HCT116 (cell line): ENCODE measurements at regions not wholly inside any gene's neighbourhood (a gene's known extent, or its start where the extent isn't known, plus 50 kb on each side); places are given as distances from the start of the nearest gene placed in this dataset.

Experiments used
- ATAC-seq: fragments of 200-7000 bp; cut with Tn5 transposase; 2 replicates; pipeline ENCODE4 v1.9.1; 2020; ENCODE audit warnings: mild to moderate bottlenecking, moderate library complexity
- BruUV-seq: library from RNA; stranded (reverse); fragments of 400-500 nt; replicated peaks from 2 replicates; lab custom pipeline; 2021; lab: Mats Ljungman, UMichigan
- CTCF ChIA-PET: fragments of 300-600 bp; sonication (Branson Sonifier 250); formaldehyde crosslinking; loops from one replicate; lab custom pipeline; 2021; ENCODE audit warnings: antibody characterized with exemption; lab: Charles Lee
- POLR2A ChIA-PET: fragments of 300-600, 350-600 bp; sonication (Branson Sonifier 250); formaldehyde crosslinking; loops from one replicate; lab custom pipeline; 2021; ENCODE audit warnings: antibody characterized with exemption; lab: Charles Lee
- RAD21 ChIA-PET, 2 experiments: fragments of 300-600 bp; sonication (Branson Sonifier 250); formaldehyde crosslinking; loops; one replicate each; lab custom pipeline; 2023; ENCODE audit warnings: low total read pairs in 2 of 2; ENCODE audit not compliant: uncharacterized antibody in 2 of 2, unreplicated experiment in 2 of 2, low non-redundant PET in 1 of 2; lab: Charles Lee
- DNase-seq: peaks from one replicate; pipeline ENCODE4 v3.0.0-alpha.2; 2010; ENCODE audit warnings: low read depth, low spot score
- H2AFZ ChIP-seq: fragments of 200-600 bp; shearing (Covaris generic), sonication (generic); 2 replicates; pipeline ENCODE4 v1.6.1; 2017; ENCODE audit warnings: low read depth, mixed run types, mixed read lengths, antibody characterized with exemption, low read length; ENCODE audit not compliant: poor library complexity, severe bottlenecking
- H3K27ac ChIP-seq: 2 replicates; pipeline ENCODE4 v1.5.1; 2012; ENCODE audit warnings: low read depth, low read length
- H3K27me3 ChIP-seq: fragments of 200-600 bp; sonication (generic); 2 replicates; pipeline ENCODE4 v1.6.1; 2016; ENCODE audit warnings: mixed run types, low read length, mixed read lengths; ENCODE audit not compliant: insufficient read depth
- H3K36me3 ChIP-seq, 2 experiments: fragments of 200-500 bp in 1 of 2; fragments of 200-600 bp in 1 of 2; sonication (Bioruptor generic) in 1 of 2; sonication (generic) in 1 of 2; 2 replicates each; pipeline versions ENCODE4 v1.5.1 to v1.6.1; 2014 to 2016; ENCODE audit warnings: low read length in 2 of 2, inconsistent platforms in 1 of 2, mixed read lengths in 1 of 2, mixed run types in 1 of 2; ENCODE audit not compliant: insufficient read depth in 2 of 2, control insufficient read depth in 1 of 2
- H3K4me1 ChIP-seq, 2 experiments: fragments of 200-600 bp in 1 of 2; sonication (generic) in 1 of 2; 2 replicates each; pipeline versions ENCODE4 v1.5.1 to v1.6.1; 2012 to 2017; ENCODE audit warnings: low read length in 2 of 2, inconsistent platforms in 1 of 2, mild to moderate bottlenecking in 1 of 2, mixed read lengths in 1 of 2, mixed run types in 1 of 2, moderate library complexity in 1 of 2; ENCODE audit not compliant: insufficient read depth in 2 of 2, control insufficient read depth in 1 of 2
- H3K4me2 ChIP-seq: fragments of 200-600 bp; sonication (generic); 2 replicates; pipeline ENCODE4 v1.6.1; 2017; ENCODE audit warnings: mixed run types, low read length, mixed read lengths
- H3K4me3 ChIP-seq, 2 experiments: fragments of 200-600 bp in 1 of 2; sonication (generic) in 1 of 2; replicated peaks in 1 of 2; 2 replicates each; pipeline ENCODE4 v1.5.1; 2011 to 2016; ENCODE audit warnings: low read length in 2 of 2, control low read depth in 1 of 2, low read depth in 1 of 2, mild to moderate bottlenecking in 1 of 2, mixed read lengths in 1 of 2, mixed run types in 1 of 2
- H3K79me2 ChIP-seq: fragments of 200-600 bp; sonication (generic); 2 replicates; pipeline ENCODE4 v1.6.1; 2017; ENCODE audit warnings: mild to moderate bottlenecking, mixed run types, low read length, moderate library complexity, mixed read lengths; ENCODE audit not compliant: insufficient read depth
- H3K9ac ChIP-seq: fragments of 200-600 bp; sonication (generic); 2 replicates; pipeline ENCODE4 v1.6.1; 2016; ENCODE audit warnings: low read length, mixed read lengths
- H3K9me2 ChIP-seq: fragments of 200-600 bp; sonication (generic), shearing (Covaris generic); 2 replicates; pipeline ENCODE4 v1.6.1; 2017; ENCODE audit warnings: mixed run types, mild to moderate bottlenecking, moderate library complexity; ENCODE audit not compliant: insufficient read depth
- H3K9me3 ChIP-seq, 2 experiments: fragments of 200-500 bp in 1 of 2; fragments of 200-600 bp in 1 of 2; sonication (Bioruptor generic) in 1 of 2; sonication (generic) in 1 of 2; 2 replicates each; pipeline ENCODE4 v1.6.1; 2014 to 2017; ENCODE audit warnings: low read length in 2 of 2, mixed read lengths in 2 of 2, inconsistent platforms in 1 of 2, low read depth in 1 of 2, mild to moderate bottlenecking in 1 of 2, mixed run types in 1 of 2, moderate library complexity in 1 of 2; ENCODE audit not compliant: control insufficient read depth in 1 of 2, insufficient read depth in 1 of 2
- H4K20me1 ChIP-seq: fragments of 200-600 bp; sonication (generic), shearing (Covaris generic); 2 replicates; pipeline ENCODE4 v1.6.1; 2017; ENCODE audit warnings: mixed run types, mild to moderate bottlenecking, moderate library complexity; ENCODE audit not compliant: insufficient read depth
- ATF3 ChIP-seq: IDR thresholded peaks from 2 replicates; pipeline ENCODE4 v1.6.1; 2012
- CEBPB ChIP-seq: IDR thresholded peaks from 2 replicates; pipeline ENCODE4 v1.6.1; 2012; ENCODE audit warnings: low read depth
- EGR1 ChIP-seq: IDR thresholded peaks from 2 replicates; pipeline ENCODE4 v1.6.1; 2012; ENCODE audit warnings: low read depth
- ELF1 ChIP-seq: IDR thresholded peaks from 2 replicates; pipeline ENCODE4 v1.6.1; 2012; ENCODE audit warnings: low read depth, borderline replicate concordance
- JUND ChIP-seq: IDR thresholded peaks from 2 replicates; pipeline ENCODE4 v1.6.1; 2012
- MAX ChIP-seq: IDR thresholded peaks from 2 replicates; pipeline ENCODE4 v1.6.1; 2012
- POLR2A ChIP-seq: IDR thresholded peaks from 2 replicates; pipeline ENCODE4 v1.7.0; 2011; ENCODE audit warnings: borderline replicate concordance; ENCODE audit not compliant: insufficient read depth, insufficient read length; ENCODE audit errors: extremely low read depth
- POLR2AphosphoS5 ChIP-seq: IDR thresholded peaks from 2 replicates; pipeline ENCODE4 v1.6.1; 2011; ENCODE audit warnings: mild to moderate bottlenecking, low read depth, low read length, moderate library complexity
- RAD21 ChIP-seq: IDR thresholded peaks from 2 replicates; pipeline ENCODE4 v1.6.1; 2012; ENCODE audit warnings: low read depth, mild to moderate bottlenecking
- REST ChIP-seq: IDR thresholded peaks from 2 replicates; pipeline ENCODE4 v1.6.1; 2012; ENCODE audit warnings: low read depth
- SP1 ChIP-seq: IDR thresholded peaks from 2 replicates; pipeline ENCODE4 v1.6.1; 2012; ENCODE audit warnings: low read depth
- SRF ChIP-seq: IDR thresholded peaks from 2 replicates; pipeline ENCODE4 v1.6.1; 2012; ENCODE audit warnings: low read depth
- TCF7L2 ChIP-seq: IDR thresholded peaks from 2 replicates; pipeline ENCODE4 v1.7.0; 2011; ENCODE audit warnings: borderline replicate concordance, inconsistent platforms; ENCODE audit not compliant: insufficient read depth, insufficient read length; ENCODE audit errors: extremely low read depth
- YY1 ChIP-seq: IDR thresholded peaks from 2 replicates; pipeline ENCODE4 v1.6.1; 2011; ENCODE audit warnings: low read length, low read depth, moderate library complexity, mild to moderate bottlenecking; ENCODE audit not compliant: insufficient replicate concordance; ENCODE audit errors: extremely low read depth
- ZBTB33 ChIP-seq: IDR thresholded peaks from 2 replicates; pipeline ENCODE4 v1.6.1; 2011; ENCODE audit warnings: mild to moderate bottlenecking, low read length, moderate library complexity; ENCODE audit not compliant: insufficient replicate concordance; ENCODE audit errors: extremely low read depth
- ZFX ChIP-seq: fragments of 450-650 bp; IDR thresholded peaks from 2 replicates; pipeline ENCODE4 v1.6.1; 2017
- ZNF274 ChIP-seq: fragments of 200-500 bp; sonication (Bioruptor generic); IDR thresholded peaks from 2 replicates; pipeline ENCODE4 v1.6.1; 2014; ENCODE audit warnings: mild to moderate bottlenecking, low read depth, low read length, inconsistent platforms
- intact Hi-C: fragments of 100-400 bp; cut with micrococcal nuclease; formaldehyde crosslinking; loops from 2 replicates; pipeline ENCODE4 v1.10.0; 2022

GRCh38 chr14:98682033-98682432 is 590.0 kb downstream of the BCL11B start:
- no peaks in the 10 kb centered on the region for H3K79me2 ChIP-seq
- no peak overlapping the region for H3K4me2 ChIP-seq
- H3K9me3 ChIP-seq = peaks cover 0 to 3% of the 10 kb centered on the region in 2 experiments; a peak in 2 of 4 replicates
- intact Hi-C loops = no loop called here
- TF ChIP-seq ATF3 = no peak
- TF ChIP-seq ZFX = no peak
- TF ChIP-seq MAX = no peak
- TF ChIP-seq SP1 = no peak
- TF ChIP-seq POLR2A = no peak
- TF ChIP-seq SRF = no peak
- no peak for TF ChIP-seq CEBPB
- no peak for TF ChIP-seq TCF7L2
- TF ChIP-seq JUND = no peak
- TF ChIP-seq RAD21 = no peak
- no peak for TF ChIP-seq ZNF274
- TF ChIP-seq EGR1 = no peak
- no peak for TF ChIP-seq ZBTB33
- no peak for TF ChIP-seq YY1
- TF ChIP-seq REST = no peak
- TF ChIP-seq POLR2AphosphoS5 = no peak
- TF ChIP-seq ELF1 = no peak
- no peak overlapping the region for H3K9ac ChIP-seq
- no peak for ATAC-seq
- H3K4me1 ChIP-seq = no peaks in the 10 kb centered on the region
- no peaks in the 10 kb centered on the region for H3K27me3 ChIP-seq
- POLR2A ChIA-PET = no interaction called here
- RAD21 ChIA-PET = no interaction called here
- no peak overlapping the region for H3K27ac ChIP-seq
- H3K4me3 ChIP-seq = no peak overlapping the region
- CTCF ChIA-PET = no interaction called here
- BruUV-seq = no TSS peak
- H4K20me1 ChIP-seq = no peaks in the 10 kb centered on the region
- H2AFZ ChIP-seq = no peak overlapping the region
- no peaks in the 10 kb centered on the region for H3K36me3 ChIP-seq
- no peaks in the 10 kb centered on the region for H3K9me2 ChIP-seq
- no peak for DNase-seq
